HEK293 (cell line): ENCODE measurements at regions not wholly inside any gene's neighbourhood (a gene's known extent, or its start where the extent isn't known, plus 50 kb on each side); places are given as distances from the start of the nearest gene placed in this dataset.

Experiments
- SALL2 ChIP-seq: fragments of 450-650 bp; formaldehyde crosslinking; IDR thresholded peaks from 2 replicates; pipeline ENCODE4 v1.5.0; 2017; ENCODE audit warnings: missing biosample characterization, mild to moderate bottlenecking, missing genetic modification characterization, borderline replicate concordance
- ZBTB17 ChIP-seq: fragments of 450-650 bp; formaldehyde crosslinking; IDR thresholded peaks from 2 replicates; pipeline ENCODE4 v1.5.1; 2016; ENCODE audit warnings: missing biosample characterization, missing genetic modification characterization
- ZNF114 ChIP-seq: fragments of 450-650 bp; formaldehyde crosslinking; IDR thresholded peaks from 2 replicates; pipeline ENCODE4 v1.5.0; 2017; ENCODE audit warnings: missing biosample characterization, missing genetic modification characterization
- ZNF169 ChIP-seq: fragments of 450-650 bp; formaldehyde crosslinking; IDR thresholded peaks from 2 replicates; pipeline ENCODE4 v1.5.1; 2016; ENCODE audit warnings: missing biosample characterization, missing genetic modification characterization
- ZNF274 ChIP-seq, 2 experiments: fragments of 200-500 bp in 1 of 2; fragments of 450-650 bp in 1 of 2; sonication (Bioruptor generic) in 1 of 2; formaldehyde crosslinking in 1 of 2; IDR thresholded peaks; 2 replicates each; pipeline versions ENCODE4 v1.5.1 to v1.6.1; 2014 to 2016; ENCODE audit warnings: borderline replicate concordance in 1 of 2, inconsistent platforms in 1 of 2, low read length in 1 of 2, missing biosample characterization in 1 of 2, missing genetic modification characterization in 1 of 2
- ZNF776 ChIP-seq: fragments of 450-650 bp; formaldehyde crosslinking; IDR thresholded peaks from 2 replicates; pipeline ENCODE4 v1.5.0; 2017; ENCODE audit warnings: missing biosample characterization, missing genetic modification characterization, borderline replicate concordance
- ZNF777 ChIP-seq: fragments of 450-650 bp; formaldehyde crosslinking; IDR thresholded peaks from 2 replicates; pipeline ENCODE4 v1.5.1; 2017; ENCODE audit warnings: missing biosample characterization, missing genetic modification characterization, borderline replicate concordance
- ZNF792 ChIP-seq: fragments of 450-650 bp; formaldehyde crosslinking; IDR thresholded peaks from 2 replicates; pipeline ENCODE4 v1.5.1; 2016; ENCODE audit warnings: missing biosample characterization, missing genetic modification characterization
- ZNF830 ChIP-seq: fragments of 450-650 bp; IDR thresholded peaks from 2 replicates; pipeline ENCODE4 v1.5.0; 2018; ENCODE audit warnings: missing biosample characterization, missing genetic modification characterization, low read depth, mild to moderate bottlenecking, moderate library complexity
- TF ChIP-seq, protein P1 (sequence below): fragments of 450-650 bp; formaldehyde crosslinking; IDR thresholded peaks from 2 replicates; pipeline ENCODE4 v1.5.1; 2016; ENCODE audit warnings: missing biosample characterization, missing genetic modification characterization
- TF ChIP-seq, protein P2 (sequence below): fragments of 450-650 bp; formaldehyde crosslinking; IDR thresholded peaks from 2 replicates; pipeline ENCODE4 v1.5.1; 2016; ENCODE audit warnings: missing biosample characterization, missing genetic modification characterization
- TF ChIP-seq, protein P3 (sequence below): fragments of 450-650 bp; formaldehyde crosslinking; IDR thresholded peaks from 2 replicates; pipeline ENCODE4 v1.5.1; 2016; ENCODE audit warnings: missing biosample characterization, missing genetic modification characterization

DNA sequence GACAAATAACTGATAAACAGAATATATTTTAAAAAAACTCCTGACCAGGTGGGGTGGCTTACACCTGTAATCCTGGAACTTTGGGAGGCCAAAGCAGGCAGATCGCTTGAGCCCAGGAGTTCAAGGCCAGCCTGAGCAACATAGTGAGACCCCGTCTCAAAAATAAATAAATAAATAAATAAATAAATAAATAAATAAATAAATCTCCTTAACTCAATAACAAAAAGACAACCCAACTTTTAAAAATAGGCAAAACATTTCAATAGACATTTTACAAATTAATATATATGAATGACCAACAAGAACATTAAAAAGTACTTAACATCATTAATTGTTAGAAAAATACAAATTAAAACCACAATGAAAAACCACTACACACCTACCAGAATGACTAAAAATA is 56.2 kb upstream of the CAPRIN2 start:
- no peak for TF ChIP-seq ZNF114 (tag by site-specific recombination)
- TF ChIP-seq, protein P1, sequence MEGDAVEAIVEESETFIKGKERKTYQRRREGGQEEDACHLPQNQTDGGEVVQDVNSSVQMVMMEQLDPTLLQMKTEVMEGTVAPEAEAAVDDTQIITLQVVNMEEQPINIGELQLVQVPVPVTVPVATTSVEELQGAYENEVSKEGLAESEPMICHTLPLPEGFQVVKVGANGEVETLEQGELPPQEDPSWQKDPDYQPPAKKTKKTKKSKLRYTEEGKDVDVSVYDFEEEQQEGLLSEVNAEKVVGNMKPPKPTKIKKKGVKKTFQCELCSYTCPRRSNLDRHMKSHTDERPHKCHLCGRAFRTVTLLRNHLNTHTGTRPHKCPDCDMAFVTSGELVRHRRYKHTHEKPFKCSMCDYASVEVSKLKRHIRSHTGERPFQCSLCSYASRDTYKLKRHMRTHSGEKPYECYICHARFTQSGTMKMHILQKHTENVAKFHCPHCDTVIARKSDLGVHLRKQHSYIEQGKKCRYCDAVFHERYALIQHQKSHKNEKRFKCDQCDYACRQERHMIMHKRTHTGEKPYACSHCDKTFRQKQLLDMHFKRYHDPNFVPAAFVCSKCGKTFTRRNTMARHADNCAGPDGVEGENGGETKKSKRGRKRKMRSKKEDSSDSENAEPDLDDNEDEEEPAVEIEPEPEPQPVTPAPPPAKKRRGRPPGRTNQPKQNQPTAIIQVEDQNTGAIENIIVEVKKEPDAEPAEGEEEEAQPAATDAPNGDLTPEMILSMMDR (tag by site-specific recombination): no peak
- TF ChIP-seq ZNF776 (tag by site-specific recombination): no peak
- no peak for TF ChIP-seq ZNF169 (tag by site-specific recombination)
- TF ChIP-seq ZBTB17 (tag by site-specific recombination): no peak
- no peak for TF ChIP-seq ZNF777 (tag by site-specific recombination)
- no peak for TF ChIP-seq ZNF792 (tag by site-specific recombination)
- TF ChIP-seq ZNF830: no peak
- TF ChIP-seq ZNF274 (IDR thresholded peaks at IDR 0.05; ENCODE audit: low read length): no peak
- TF ChIP-seq ZNF274 (tag by site-specific recombination; IDR thresholded peaks at IDR 0.05; ENCODE audit: borderline replicate concordance): no peak
- no peak for TF ChIP-seq SALL2 (tag by site-specific recombination)
- TF ChIP-seq, protein P2, sequence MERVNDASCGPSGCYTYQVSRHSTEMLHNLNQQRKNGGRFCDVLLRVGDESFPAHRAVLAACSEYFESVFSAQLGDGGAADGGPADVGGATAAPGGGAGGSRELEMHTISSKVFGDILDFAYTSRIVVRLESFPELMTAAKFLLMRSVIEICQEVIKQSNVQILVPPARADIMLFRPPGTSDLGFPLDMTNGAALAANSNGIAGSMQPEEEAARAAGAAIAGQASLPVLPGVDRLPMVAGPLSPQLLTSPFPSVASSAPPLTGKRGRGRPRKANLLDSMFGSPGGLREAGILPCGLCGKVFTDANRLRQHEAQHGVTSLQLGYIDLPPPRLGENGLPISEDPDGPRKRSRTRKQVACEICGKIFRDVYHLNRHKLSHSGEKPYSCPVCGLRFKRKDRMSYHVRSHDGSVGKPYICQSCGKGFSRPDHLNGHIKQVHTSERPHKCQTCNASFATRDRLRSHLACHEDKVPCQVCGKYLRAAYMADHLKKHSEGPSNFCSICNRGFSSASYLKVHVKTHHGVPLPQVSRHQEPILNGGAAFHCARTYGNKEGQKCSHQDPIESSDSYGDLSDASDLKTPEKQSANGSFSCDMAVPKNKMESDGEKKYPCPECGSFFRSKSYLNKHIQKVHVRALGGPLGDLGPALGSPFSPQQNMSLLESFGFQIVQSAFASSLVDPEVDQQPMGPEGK (tag by site-specific recombination): no peak
- TF ChIP-seq, protein P3, sequence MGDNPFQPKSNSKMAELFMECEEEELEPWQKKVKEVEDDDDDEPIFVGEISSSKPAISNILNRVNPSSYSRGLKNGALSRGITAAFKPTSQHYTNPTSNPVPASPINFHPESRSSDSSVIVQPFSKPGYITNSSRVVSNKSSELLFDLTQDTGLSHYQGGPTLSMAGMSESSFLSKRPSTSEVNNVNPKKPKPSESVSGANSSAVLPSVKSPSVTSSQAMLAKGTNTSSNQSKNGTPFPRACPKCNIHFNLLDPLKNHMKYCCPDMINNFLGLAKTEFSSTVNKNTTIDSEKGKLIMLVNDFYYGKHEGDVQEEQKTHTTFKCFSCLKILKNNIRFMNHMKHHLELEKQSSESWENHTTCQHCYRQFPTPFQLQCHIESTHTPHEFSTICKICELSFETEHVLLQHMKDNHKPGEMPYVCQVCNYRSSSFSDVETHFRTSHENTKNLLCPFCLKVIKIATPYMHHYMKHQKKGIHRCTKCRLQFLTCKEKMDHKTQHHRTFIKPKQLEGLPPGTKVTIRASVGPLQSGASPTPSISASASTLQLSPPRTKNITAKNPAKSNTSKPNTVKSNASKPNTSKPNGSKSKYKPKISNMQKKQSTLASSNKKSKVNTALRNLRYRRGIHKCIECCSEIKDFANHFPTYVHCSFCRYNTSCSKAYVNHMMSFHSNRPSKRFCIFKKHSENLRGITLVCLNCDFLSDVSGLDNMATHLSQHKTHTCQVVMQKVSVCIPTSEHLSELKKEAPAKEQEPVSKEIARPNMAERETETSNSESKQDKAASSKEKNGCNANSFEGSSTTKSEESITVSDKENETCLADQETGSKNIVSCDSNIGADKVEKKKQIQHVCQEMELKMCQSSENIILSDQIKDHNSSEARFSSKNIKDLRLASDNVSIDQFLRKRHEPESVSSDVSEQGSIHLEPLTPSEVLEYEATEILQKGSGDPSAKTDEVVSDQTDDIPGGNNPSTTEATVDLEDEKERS (tag by site-specific recombination): no peak
